Upper lobe of right lung (tissue), 1 donor: ENCODE measurements at regions not wholly inside any gene's neighbourhood (a gene's known extent, or its start where the extent isn't known, plus 50 kb on each side); places are given as distances from the start of the nearest gene placed in this dataset.

Source experiments
- ATAC-seq: fragments of 200-7000 bp; cut with Tn5 transposase; one replicate; pipeline ENCODE4 v1.9.1; 2020; ENCODE audit warnings: mild to moderate bottlenecking, moderate library complexity
- DNase-seq: peaks from one replicate; pipeline ENCODE4 v3.0.0-alpha.2; 2020
- H3K27ac ChIP-seq: fragments of 200-600 bp; one replicate; pipeline ENCODE4 v1.8.0; 2022
- H3K27me3 ChIP-seq: fragments of 200-600 bp; one replicate; pipeline ENCODE4 v1.8.0; 2022; ENCODE audit warnings: mild to moderate bottlenecking
- H3K36me3 ChIP-seq: fragments of 200-600 bp; one replicate; pipeline ENCODE4 v1.8.0; 2022
- H3K4me1 ChIP-seq: fragments of 200-600 bp; one replicate; pipeline ENCODE4 v1.8.0; 2022
- H3K4me3 ChIP-seq: fragments of 200-600 bp; one replicate; pipeline ENCODE4 v1.8.0; 2022; ENCODE audit warnings: mild to moderate bottlenecking
- H3K9me3 ChIP-seq: fragments of 200-600 bp; one replicate; pipeline ENCODE4 v1.8.0; 2022
- CTCF ChIP-seq: fragments of 200-600 bp; IDR thresholded peaks from one replicate; pipeline ENCODE4 v1.8.0; 2022; ENCODE audit warnings: antibody characterized with exemption
- intact Hi-C: fragments of 100-400 bp; cut with DNase I; formaldehyde crosslinking; loops from one replicate; pipeline ENCODE4 v1.11.0; 2022
- donor health status: DM: no; HTN: yes; CAD: no; lungs with severe emphysema.

- DNase-seq (no peak), ATAC-seq (no peak)
- H3K36me3 ChIP-seq: no peaks in the 10 kb centered on the region
- H3K27ac ChIP-seq: no peak overlapping the region
- H3K27me3 ChIP-seq: no peaks in the 10 kb centered on the region
- H3K4me3 ChIP-seq: no peak overlapping the region
- H3K4me1 ChIP-seq: no peaks in the 10 kb centered on the region
- H3K9me3 ChIP-seq: no peaks in the 10 kb centered on the region
- TF ChIP-seq CTCF: no peak
- intact Hi-C loops: no loop called here
These were observed 119.8 kb upstream of the ATP6AP2 start for GRCh38 chrX:40460926-40461325.

- TF ChIP-seq CTCF: no peak
- Histone ChIP-seq H3K9me3 (no peaks in the 10 kb centered on the region), H3K27me3 (no peaks in the 10 kb centered on the region), H3K36me3 (no peaks in the 10 kb centered on the region), H3K27ac (no peak overlapping the region), H3K4me1 (no peaks in the 10 kb centered on the region), H3K4me3 (no peak overlapping the region)
- DNase-seq (no peak), ATAC-seq (no peak)
- intact Hi-C loops: no loop called here
These were observed 121.1 kb upstream of the ATP6AP2 start for GRCh38 chrX:40459571-40460158.

DNA sequence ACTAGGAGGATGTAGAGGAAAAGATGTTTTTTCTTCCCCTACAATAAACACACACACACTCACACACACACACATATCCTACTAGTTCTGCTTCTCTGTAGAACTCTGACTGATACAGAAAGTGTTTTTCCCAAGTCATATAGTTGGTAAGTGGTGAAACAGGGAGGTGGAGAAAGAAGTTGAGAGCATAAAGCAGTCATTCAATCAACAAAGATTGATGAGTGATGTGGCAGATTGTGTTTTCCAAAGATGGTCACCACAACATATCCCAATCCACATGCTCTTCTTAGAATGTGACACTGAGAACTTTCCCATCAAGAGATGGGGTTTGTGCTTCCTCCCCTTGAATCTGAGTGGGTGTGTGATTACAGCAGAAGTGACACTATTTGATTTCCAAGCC, 123.4 kb upstream of the ATP6AP2 start:
- TF ChIP-seq CTCF: no peak
- H3K27me3 ChIP-seq: no peaks in the 10 kb centered on the region
- no peaks in the 10 kb centered on the region for H3K36me3 ChIP-seq
- H3K4me3 ChIP-seq: no peak overlapping the region
- ATAC-seq (no peak), DNase-seq (no peak)
- no peaks in the 10 kb centered on the region for H3K9me3 ChIP-seq
- no peaks in the 10 kb centered on the region for H3K4me1 ChIP-seq
- intact Hi-C loops: no loop called here
- H3K27ac ChIP-seq: no peak overlapping the region

DNA sequence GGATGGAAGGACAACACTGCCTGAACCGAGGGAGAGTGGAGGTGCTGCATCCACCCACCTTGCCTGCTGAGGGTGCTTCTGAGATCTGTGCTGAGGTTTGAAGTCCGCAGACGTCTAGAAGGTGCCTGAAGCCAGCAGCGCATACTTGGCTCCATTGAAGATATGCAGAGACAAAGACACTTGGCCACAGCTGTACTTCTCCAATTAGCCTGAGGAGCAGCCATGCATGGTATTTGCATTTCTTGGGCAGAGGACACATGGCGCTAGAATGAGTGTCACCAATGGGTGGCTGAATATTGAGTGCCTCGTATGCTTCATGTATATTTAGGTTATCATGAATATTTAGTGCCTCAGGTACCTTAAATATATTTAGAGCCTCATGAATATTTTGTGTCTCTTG, 128.7 kb upstream of the ATP6AP2 start:
- Histone ChIP-seq H3K27me3 (no peaks in the 10 kb centered on the region), H3K36me3 (no peaks in the 10 kb centered on the region), H3K4me3 (no peak overlapping the region), H3K4me1 (no peaks in the 10 kb centered on the region), H3K27ac (no peak overlapping the region), H3K9me3 (no peaks in the 10 kb centered on the region)
- no peak for TF ChIP-seq CTCF
- no peak for DNase-seq
- ATAC-seq: no peak
- intact Hi-C loops: no loop called here

DNA sequence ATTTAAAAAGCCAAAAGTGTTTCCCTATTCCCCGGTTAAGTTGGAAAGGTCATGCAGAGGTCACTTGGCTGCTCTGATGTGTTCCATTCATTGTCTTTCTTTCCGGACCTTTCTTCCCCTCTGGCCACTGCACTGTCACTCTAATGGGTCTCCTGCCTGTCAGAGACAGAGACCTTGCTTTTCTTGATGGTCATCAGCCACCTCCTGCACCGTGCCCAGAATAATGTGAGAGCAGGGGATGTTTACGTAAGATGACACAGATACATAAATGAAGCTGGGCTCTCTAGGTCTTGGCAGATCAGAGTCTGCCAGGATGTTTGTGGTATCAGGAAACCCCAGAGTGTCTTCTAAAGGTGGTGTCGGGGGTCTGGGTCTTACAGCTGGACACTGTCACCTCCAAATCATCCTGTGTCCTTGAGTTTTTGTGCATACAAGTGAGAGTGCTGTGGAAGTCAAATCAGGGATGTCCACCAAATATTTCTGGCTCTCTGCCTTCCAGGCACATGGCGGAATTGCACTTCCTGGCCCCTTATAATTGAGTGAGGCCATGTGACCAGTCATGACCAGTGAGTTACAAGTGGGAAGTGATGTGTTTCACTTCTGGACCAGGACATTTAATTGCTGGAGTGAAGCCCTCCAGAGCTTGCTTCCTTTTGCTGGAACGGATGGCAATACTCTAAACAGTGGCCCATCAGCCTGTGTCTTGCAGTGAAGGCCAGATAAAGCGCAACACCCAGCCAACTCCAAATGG, 130.6 kb upstream of the ATP6AP2 start:
- ATAC-seq (peak; percentile 24), DNase-seq (no peak)
- H3K36me3 ChIP-seq: no peaks in the 10 kb centered on the region
- no peaks in the 10 kb centered on the region for H3K9me3 ChIP-seq
- intact Hi-C loops: no loop called here
- no peaks in the 10 kb centered on the region for H3K4me1 ChIP-seq
- no peak for TF ChIP-seq CTCF
- H3K4me3 ChIP-seq: no peak overlapping the region
- no peak overlapping the region for H3K27ac ChIP-seq
- no peaks in the 10 kb centered on the region for H3K27me3 ChIP-seq
